ENCODE measurements at regions not wholly inside any gene's neighbourhood (a gene's known extent, or its start where the extent isn't known, plus 50 kb on each side); places are given as distances from the start of the nearest gene placed in this dataset.

DNA sequence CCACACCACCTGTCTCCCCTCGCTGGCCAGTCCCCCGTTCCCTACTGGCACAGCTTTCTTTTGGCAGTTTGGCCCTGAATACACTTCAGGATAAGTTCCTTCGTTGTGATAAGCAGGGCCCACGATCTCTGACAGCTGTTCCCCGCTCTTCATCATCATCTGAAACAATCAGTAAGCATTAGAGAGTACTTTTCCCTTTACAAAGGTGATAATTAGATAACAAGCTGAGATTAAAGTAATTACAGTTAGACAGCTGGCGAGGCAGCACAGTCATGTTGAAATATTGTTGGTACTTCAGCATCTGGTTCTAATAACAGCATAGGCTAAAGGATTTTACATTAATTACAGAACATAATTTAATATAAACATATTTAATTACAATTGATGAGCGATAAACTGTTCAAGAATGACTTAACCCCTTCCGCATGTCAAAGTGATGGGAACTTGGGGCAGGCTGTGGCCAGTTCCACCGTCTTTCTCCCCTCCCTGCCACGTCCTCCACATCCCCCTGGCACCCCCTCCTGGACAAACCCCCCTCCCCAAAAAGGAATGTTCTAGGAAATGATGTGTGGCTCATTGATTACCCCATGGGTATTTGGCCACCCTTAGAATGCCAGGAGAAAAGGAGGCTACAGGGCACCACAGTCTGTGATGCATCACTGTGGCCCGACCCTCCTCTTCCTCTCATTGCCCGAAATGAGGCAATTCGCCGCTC is 134.9 kb downstream of the RCN1 start:
- Histone ChIP-seq H3K27ac (no peak overlapping the region), H3K9me3 (no peaks in the 10 kb centered on the region), H3K36me3 (no peaks in the 10 kb centered on the region), H3K4me3 (replicated peaks in 1 of 3) (no peak overlapping the region), H3K27me3 (no peaks in the 10 kb centered on the region), H3K4me1 (no peaks in the 10 kb centered on the region)
- intact Hi-C loops (cut with DNase I), result no loop called here
- DNase-seq, result no peak
- no peak for TF ChIP-seq POLR2A (IDR thresholded peaks at IDR 0.05)
- TF ChIP-seq, protein P1, sequence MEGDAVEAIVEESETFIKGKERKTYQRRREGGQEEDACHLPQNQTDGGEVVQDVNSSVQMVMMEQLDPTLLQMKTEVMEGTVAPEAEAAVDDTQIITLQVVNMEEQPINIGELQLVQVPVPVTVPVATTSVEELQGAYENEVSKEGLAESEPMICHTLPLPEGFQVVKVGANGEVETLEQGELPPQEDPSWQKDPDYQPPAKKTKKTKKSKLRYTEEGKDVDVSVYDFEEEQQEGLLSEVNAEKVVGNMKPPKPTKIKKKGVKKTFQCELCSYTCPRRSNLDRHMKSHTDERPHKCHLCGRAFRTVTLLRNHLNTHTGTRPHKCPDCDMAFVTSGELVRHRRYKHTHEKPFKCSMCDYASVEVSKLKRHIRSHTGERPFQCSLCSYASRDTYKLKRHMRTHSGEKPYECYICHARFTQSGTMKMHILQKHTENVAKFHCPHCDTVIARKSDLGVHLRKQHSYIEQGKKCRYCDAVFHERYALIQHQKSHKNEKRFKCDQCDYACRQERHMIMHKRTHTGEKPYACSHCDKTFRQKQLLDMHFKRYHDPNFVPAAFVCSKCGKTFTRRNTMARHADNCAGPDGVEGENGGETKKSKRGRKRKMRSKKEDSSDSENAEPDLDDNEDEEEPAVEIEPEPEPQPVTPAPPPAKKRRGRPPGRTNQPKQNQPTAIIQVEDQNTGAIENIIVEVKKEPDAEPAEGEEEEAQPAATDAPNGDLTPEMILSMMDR (IDR thresholded peaks at IDR 0.05), result no peak
- 77 to 80% methylated on average over 14 of the region's 14 CpGs for WGBS, 2 donors

DNA sequence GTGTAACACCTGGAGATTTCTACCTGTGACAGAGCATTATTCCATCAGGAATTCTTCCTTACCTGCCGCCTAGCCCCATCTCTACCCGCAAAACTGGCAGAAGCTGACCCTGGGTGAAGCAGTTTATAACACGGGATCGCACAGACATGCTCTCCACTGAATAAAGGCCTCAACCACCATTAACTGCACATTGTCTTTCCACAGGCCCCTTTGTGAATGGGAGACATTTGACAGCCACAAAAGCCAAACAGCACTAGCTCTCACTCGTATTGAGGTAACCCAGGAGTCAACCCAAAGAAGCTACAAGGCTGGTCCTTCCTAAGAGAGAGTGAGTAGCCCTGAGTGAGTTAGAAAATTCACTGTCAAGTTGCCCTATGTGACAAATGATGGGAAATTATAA is 135.6 kb downstream of the RCN1 start:
- 76 to 84% methylated on average over 5 of the region's 5 CpGs for WGBS, 2 donors
- Histone ChIP-seq H3K27me3 (no peaks in the 10 kb centered on the region), H3K4me3 (replicated peaks in 1 of 3) (no peak overlapping the region), H3K27ac (no peak overlapping the region), H3K36me3 (no peaks in the 10 kb centered on the region), H3K4me1 (no peaks in the 10 kb centered on the region), H3K9me3 (no peaks in the 10 kb centered on the region)
- TF ChIP-seq POLR2A (IDR thresholded peaks at IDR 0.05), result no peak
- TF ChIP-seq, protein P1 (IDR thresholded peaks at IDR 0.05), result no peak
- intact Hi-C loops (cut with DNase I), result no loop called here
- DNase-seq, result no peak

DNA sequence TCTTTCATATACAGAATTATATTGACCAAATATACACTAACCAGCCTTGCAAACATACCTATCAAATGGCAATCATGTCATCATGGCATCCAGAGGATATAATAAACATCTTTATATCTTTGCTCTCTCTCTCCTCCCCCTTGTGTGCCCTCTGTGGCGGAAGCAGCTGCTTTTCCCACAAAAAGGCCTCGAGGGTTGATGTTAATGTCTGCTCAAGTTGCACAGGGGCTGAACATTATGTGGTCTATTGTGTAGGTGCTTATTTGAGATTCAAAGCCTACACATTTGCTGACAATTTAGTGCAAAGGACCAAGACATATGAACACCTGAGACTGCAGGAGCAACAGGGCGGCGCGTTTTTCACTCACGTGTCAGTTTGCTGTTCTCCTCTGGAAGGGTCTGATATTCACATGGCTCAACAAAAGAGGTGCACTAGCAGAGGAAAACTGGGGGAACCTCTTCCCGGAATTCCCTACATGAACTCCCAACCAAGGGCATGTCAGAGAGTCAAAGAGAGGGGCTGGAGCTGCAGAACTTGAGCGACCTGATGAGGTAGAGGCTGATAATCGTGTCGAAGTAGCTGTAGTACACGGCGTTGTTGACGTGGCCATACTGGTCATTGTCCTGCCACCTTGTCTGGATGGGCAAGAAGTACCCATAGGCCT is 138.8 kb downstream of the RCN1 start:
- H3K9me3 ChIP-seq, result no peaks in the 10 kb centered on the region
- 88 to 94% methylated on average over 13 of the region's 13 CpGs for WGBS, 2 donors
- no peak overlapping the region for H3K27ac ChIP-seq
- H3K4me3 ChIP-seq (replicated peaks in 1 of 3), result no peak overlapping the region
- intact Hi-C loops (cut with DNase I), result no loop called here
- no peaks in the 10 kb centered on the region for H3K27me3 ChIP-seq
- no peaks in the 10 kb centered on the region for H3K4me1 ChIP-seq
- no peak for TF ChIP-seq POLR2A (IDR thresholded peaks at IDR 0.05)
- TF ChIP-seq, protein P1 (IDR thresholded peaks at IDR 0.05), result no peak
- no peak for DNase-seq
- H3K36me3 ChIP-seq, result no peaks in the 10 kb centered on the region

DNA sequence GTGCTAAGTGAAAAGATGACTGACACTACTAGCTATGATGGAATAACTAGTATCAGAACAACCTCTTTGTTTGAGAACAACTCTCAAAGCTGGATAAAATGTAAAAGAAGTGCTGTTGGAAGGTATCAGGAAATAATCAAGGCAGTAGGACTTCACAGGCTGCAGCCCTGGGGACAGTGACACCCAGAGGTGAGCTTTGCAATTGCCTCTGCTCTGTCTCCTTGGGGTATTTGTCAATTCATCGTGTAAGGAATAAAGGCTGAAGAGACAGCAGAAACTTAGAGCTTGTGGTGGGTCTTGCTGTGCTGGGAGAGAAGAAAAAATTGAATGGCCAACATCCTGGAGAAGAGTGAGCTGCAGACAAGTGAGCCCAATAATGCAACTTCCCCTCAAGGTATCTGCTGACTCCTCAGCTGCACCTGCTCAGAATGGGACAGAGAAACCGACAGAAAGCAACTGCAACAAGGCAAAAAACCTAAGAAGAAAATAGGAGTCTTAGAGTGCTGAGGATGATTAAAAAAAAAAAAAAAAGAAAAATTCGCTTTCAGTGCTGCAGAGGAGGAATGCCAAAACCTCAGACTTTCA is 141.1 kb downstream of the RCN1 start:
- Histone ChIP-seq H3K27me3 (no peaks in the 10 kb centered on the region), H3K4me3 (replicated peaks in 1 of 3) (no peak overlapping the region), H3K4me1 (no peaks in the 10 kb centered on the region), H3K9me3 (no peaks in the 10 kb centered on the region), H3K27ac (no peak overlapping the region), H3K36me3 (no peaks in the 10 kb centered on the region)
- no peak for TF ChIP-seq POLR2A (IDR thresholded peaks at IDR 0.05)
- TF ChIP-seq, protein P1 (IDR thresholded peaks at IDR 0.05), result peak in 3 of 6 experiments; percentile 6 to 48 (median 25)
- no peak for DNase-seq
- 56 to 59% methylated on average over 3 of the region's 3 CpGs for WGBS, 2 donors
- intact Hi-C loops (cut with DNase I), result no loop called here

DNA sequence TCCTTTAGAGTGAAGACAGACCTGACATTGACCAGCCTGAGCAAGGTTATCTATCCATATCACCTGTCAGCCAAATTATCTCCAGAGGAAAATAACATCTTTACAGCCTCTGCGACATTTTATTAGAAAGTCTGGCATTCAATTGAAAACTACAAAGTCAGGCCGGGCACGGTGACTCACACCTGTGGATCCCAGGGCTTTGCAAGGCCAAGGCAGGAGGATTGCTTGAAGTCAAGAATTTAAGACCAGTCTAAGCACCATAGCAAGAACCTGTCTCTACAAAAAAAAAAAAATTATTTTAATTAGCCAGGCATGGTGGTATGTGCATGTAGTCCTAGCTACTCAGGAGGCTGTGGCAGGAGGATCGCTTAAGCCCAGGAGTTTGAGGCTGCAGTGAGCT is 141.6 kb downstream of the RCN1 start:
- no peak for TF ChIP-seq POLR2A (IDR thresholded peaks at IDR 0.05)
- TF ChIP-seq, protein P1 (IDR thresholded peaks at IDR 0.05), result no peak
- Histone ChIP-seq H3K4me1 (no peaks in the 10 kb centered on the region), H3K4me3 (replicated peaks in 1 of 3) (no peak overlapping the region), H3K9me3 (no peaks in the 10 kb centered on the region), H3K27ac (no peak overlapping the region), H3K36me3 (no peaks in the 10 kb centered on the region), H3K27me3 (no peaks in the 10 kb centered on the region)
- intact Hi-C loops (cut with DNase I), result no loop called here
- 89 to 94% methylated on average over 4 of the region's 4 CpGs for WGBS, 2 donors
- no peak for DNase-seq

All from thyroid gland (tissue), 4 donors.